ENCODE measurements at regions not wholly inside any gene's neighbourhood (a gene's known extent, or its start where the extent isn't known, plus 50 kb on each side); places are given as distances from the start of the nearest gene placed in this dataset.
"Not testable (repeated sequence)": the region's sequence is repeated elsewhere in the genome, so short reads cannot be mapped to it uniquely, and the experiment has no call there.

DNA sequence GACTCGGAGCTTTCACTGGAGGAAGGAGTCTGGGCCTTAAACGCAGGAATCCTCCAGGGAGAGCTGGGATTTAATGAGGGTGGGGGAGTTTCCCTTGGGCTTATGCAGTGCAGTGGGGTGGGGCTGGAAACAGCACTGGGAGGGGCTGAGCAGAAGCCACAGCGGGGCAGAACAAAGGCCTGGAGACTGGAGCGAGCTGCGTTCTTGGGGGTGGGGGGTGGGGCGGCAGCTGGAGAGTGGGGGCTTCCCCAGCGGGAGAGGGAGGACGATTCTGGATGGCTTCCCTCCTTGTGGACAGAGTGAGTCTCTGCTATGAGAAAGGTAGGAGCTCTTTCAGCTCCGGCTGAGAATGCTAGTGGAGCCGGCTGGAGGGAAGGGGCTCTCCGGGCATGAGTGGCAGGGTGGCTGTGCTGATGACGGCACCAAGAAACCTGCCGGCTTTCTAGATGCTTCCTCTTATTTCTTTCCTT is 406.0 kb downstream of the SEC14L1 start:
- DNase-seq (ENCODE audit: low read depth in 2 of 2) = no peak

DNA sequence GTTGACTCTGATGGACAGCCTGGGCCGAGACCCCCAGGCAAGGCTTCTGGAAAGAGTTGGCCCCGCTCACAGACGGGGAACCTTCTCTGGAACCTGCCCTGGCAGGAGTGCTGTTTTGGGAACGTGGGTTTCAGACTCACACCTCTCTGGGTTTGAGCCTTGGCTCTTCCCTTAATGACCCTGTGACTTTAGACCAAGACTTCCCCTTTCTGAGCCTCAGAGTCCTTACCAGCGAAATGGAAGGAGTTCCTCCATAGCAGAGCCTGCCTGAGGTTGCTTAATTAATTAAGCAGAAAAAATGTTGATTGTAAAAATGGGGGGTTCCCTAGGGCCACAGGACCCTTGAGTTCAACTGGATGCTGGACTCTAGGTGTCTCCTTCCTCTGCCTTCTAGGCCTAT is 408.2 kb downstream of the SEC14L1 start:
- DNase-seq (ENCODE audit: low read depth in 2 of 2) = no peak

DNA sequence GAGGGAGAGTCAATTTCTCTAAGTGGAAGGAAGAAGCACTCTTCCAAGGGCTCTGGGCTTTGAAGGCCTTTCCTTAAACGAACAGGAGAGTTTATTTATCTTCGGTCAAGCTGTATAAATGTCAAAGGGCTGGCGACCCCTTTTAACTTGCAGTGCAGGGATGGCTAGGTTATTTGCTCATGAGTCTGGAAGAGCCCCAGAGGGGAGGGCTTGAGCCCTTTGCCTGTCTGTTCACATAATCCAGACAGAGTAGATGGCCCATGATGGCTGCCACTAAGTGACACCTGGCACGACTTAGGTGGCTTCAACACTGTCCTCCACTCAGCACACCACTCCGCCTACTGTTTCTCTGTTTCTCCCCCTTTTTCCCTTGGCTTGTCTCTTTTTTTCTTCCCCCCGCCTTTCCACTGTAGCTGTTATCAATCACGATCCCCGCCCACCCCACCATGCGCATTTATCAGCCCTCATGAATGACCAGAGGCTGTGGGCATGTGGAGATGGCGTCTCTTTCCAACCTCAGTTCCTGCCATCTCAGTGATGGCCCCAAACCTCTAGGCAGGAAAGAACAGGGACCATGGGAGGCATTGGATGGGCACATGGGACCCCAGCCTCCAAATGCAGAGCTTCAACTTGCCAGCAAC is 408.7 kb upstream of the TNRC6C start:
- DNase-seq (ENCODE audit: low read depth in 2 of 2) = no peak

DNA sequence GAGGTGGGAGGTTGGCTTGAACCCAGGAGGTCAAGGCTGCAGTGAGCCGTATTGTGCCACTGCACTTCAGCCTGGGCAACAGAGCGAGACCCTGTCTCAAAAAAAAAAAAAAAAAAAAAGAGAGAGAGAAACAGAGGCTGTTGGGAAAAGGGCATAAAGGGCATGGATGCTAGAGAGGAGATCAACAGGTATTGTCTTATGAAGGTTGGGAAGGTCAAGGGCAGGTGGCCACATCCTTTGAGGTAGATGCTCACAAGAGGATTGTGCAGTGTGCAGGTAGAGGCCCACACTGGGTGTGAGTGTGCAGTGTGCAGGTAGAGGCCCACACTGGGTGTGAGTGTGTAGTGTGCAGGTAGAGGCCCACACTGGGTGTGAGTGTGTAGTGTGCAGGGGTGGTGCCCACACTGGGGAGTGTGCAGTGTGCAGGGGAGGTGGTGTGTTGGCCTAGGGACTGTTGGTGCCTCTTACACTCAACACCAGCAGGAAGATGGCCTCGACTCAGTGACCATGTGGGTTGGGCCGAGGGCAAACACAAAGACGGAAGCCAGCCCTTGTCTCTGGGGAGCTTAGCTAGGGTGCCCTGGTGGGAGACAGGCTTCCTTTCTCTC is 404.9 kb upstream of the TNRC6C start:
- DNase-seq (ENCODE audit: low read depth in 2 of 2) = no peak

DNA sequence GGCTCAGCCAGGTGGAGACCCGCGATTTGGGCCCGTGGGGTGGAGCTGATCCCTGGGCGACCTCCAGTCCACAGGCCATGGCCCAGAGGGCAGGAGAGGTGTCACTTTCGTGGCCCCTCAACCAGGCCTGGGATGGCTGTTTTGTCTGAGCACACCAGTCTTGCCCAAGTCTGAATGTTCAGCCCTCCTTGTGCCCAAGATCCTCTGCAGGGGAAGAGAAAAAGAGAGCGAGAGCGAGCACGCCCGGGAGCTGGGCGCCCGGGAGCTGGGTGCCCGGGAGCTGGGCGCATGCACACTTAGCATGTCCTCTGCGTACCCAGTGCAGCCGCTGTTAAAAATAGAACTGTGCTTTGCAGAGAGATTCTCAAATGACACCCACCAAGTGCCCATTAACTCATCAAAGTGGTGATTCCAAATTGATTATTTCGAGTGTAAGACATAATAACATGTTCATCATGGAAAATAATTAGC is 403.3 kb upstream of the TNRC6C start:
- no peak for DNase-seq (ENCODE audit: low read depth in 2 of 2)

DNA sequence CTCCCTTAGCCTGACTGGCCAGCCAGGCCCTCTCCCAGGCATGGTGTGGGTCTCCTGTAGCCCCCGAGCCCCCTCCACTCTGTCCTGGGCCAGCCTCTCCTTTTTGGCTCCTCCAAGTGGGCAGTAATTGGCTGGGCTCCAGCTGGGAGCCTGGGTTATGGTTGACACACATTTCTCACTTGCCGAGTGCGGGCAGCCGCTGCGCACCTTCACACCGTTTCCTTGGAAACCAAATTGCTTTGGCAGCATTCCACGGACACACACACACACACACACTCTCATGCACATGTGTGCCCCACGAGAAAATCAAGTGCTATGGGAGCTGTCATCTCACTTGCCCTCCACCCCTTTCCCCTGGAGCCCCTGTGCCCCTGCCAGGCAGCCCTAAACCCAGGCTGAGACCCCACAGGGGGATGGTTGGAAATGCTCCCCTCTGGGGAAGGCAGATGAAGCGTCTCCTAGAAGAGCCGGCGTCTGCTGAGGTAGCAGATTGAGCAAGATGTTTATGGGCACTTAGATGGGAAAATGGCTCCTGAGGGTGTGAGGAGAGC is 402.7 kb upstream of the TNRC6C start:
- no peak for DNase-seq (ENCODE audit: low read depth in 2 of 2)

DNA sequence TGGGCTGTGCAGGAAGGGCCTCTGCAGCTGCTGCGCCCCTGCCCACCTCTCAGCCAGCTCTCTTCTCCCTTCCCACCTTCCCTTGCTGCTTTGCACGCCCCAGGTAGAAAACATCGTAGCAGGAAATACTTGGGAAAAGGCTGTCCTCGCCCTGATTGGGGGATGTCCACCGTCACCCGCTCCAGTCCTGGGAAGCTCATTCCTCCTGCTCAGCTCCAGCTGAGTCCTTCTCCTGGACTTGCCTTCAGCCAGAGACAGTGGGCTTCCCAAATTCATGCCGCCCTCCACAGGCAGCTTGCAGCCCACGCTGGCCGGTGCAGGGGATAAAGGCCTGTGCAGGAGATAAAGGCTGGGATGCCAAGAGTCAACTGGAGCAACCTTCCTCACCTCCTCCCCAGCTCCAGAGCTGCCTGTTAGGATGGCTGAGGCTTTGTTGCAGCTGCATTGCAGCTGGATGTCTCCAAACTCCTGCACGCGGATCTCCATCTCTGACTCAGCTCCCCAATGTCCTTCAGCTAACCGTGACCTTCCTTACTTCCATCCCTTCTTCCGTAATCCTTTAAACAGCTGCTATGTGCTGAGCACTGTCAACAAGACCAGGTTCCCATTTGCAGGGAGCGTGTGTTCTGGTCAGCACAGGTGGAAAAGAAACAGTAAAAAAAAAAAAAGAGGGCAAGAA is 402.0 kb upstream of the TNRC6C start:
- DNase-seq (ENCODE audit: low read depth in 2 of 2) = no peak

DNA sequence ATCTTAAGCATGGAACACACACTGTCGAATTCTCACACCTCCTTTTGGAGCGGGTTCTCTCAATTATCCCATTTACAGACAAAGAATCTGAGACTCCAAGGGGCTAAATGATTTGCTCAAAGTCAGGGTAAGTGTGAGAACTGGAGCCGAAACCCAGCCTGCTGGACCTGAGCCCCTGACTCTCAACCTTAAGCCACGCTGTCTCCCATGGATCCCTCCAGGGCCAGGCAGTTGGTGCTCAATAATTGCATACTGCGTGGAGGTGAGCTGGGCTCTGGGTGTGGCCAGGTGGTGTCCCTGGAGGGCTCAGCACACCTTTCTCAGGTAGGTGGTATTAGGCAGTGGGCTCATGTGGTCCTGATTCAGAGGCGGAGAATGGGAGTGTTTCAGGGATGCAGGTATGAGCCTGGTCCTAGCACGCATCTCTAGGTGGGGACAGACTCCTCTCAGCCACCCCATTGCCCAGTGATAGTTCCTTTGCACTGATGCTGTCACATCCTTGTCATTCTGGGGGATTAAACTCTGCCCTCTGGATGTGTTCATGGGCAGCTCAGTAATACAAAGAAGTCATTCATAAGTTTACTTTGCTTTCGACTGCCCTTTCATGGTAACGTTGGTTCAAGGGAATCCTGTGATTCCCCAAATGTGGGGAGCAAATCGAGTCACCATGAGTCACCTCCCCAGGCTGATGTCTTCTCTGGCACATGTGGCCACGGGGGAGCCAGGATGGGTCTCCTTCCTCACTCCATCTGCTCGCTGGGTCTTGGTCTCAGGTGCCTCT is 399.5 kb upstream of the TNRC6C start:
- no peak for DNase-seq (ENCODE audit: low read depth in 2 of 2)

DNA sequence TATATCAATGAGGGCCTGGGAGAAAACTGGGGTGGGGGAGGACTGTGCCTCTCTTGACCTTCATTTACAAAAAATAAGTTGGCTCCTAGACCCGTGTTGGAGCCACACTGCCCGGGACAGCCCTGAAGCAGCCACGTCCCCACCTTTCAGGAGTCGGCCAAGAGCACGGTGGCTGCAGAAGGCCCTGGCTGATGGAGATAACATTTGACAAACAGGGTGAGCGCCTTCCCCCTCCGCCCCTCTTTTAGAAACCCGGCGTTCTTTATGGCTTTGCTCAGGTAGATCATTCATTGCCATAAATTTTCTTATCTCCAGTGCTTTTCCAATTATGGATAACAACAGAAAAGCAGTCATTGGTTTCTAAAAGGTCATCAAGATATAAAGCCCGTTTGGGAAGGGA is 398.1 kb upstream of the TNRC6C start:
- DNase-seq (ENCODE audit: low read depth in 2 of 2) = no peak

DNA sequence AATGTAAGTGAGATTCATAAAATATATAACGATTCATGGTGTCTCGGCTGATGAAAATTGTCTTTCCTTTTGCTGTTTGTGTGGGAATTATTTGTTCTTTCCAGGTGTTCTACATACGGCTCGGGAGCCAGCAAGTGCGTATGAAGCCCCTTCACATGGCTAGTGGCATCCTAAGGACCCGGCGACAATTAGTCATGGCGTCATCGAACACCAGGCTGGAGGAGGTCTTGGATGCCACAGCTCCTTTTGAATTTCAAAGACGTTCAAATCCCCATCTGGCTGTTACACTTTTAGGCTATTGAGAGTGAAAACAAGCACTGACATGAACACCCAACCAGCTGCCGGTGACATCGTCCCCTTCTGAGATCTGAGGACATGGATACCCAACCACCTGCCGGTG is 397.7 kb upstream of the TNRC6C start:
- no peak for DNase-seq (ENCODE audit: low read depth in 2 of 2)

DNA sequence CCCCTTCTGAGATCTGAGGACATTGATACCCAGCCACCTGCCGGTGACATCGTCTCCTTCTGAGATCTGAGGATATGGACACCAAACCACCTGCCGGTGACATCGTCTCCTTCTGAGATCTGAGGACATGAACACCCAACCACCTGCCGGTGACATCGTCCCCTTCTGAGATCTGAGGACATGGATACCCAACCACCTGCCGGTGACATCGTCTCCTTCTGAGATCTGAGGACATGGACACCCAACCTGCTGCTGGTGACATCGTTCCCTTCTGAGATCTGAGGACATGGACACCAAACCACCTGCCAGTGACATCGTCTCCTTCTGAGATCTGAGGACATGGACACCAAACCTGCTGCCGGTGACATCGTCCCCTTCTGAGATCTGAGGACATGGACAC is 396.1 kb upstream of the TNRC6C start:
- not testable (repeated sequence) for DNase-seq (ENCODE audit: low read depth in 2 of 2)

DNA sequence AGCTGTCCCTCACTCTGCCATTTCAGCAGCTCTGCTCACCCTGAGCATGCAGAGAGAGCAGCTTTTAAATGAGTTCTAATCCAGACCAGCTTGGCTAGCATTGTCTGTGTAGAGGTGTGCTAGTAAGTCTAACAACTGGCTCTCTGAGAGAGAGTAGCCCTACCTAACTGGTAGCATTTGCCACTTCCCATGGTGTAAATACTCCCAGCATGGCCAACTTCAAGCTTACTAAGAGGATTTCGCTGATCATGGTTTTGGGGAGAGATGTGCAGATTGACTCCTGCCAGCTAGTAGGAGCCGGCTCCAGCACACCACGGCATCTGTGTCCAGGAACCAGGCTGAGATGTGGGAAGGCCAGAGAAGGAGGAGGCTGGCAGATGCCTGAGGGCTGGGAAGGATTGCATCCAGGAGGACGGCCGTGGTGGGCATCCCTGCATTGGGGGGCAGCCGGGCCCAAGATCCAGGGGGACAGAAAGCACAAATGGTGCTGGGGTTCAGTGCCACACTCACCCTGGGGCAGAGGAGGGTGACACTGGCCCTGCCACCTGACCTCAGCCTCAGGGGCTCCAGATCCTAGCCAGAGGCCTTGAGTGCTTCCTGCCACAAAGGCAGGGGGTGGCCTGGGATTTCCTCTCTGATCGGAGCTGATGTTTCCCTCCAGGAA is 394.9 kb upstream of the TNRC6C start:
- DNase-seq (ENCODE audit: low read depth in 2 of 2) = no peak

DNA sequence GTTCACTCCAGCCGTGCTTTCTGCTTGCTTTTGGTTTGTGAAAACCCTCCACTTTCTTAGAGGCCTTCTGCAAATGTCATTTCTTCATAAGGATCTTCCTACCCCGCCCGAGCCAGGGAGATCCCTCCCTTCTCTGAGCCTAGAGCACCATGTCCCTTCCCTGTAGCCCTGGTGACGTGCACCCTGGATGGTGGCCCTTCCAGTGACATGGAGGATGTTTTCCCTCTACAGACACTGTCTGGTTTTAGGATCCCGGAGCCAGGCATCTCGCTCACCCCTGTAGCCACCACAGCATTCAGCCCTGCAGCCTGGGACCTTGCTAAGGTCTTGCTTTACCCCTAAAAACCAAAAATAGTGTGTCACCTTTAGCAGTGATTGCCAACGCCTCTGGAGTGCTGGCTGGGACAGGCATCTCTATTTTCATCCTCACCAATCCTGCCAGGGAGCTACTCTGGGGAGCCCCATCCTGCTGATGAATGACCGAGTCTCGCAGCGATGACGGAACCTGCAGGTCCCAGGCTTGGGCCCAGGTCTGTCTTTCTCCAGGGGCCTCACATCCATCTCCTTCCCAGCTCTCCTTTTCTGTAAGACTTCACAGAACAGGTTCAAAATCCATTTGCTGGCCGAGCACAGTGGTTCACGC is 394.1 kb upstream of the TNRC6C start:
- no peak for DNase-seq (ENCODE audit: low read depth in 2 of 2)

DNA sequence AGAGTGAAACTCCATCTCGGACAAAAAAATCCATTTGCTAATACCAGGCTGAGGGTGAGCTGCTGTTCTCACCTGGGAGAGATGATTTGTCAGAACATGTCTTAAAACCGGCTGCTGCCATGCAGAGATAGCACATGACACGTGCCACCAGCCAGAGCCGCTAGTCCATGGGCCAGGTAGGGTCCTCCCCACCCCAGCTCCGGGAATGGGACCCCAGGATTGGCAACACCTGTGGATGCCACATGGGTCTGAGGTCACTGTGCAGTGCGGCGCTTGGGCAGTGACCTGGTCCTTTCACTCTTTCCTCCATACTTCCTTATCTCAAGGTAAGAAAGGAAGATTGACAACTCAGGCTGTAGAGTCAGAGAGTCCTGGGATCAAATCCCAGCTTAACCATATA is 393.3 kb upstream of the TNRC6C start:
- no peak for DNase-seq (ENCODE audit: low read depth in 2 of 2)

DNA sequence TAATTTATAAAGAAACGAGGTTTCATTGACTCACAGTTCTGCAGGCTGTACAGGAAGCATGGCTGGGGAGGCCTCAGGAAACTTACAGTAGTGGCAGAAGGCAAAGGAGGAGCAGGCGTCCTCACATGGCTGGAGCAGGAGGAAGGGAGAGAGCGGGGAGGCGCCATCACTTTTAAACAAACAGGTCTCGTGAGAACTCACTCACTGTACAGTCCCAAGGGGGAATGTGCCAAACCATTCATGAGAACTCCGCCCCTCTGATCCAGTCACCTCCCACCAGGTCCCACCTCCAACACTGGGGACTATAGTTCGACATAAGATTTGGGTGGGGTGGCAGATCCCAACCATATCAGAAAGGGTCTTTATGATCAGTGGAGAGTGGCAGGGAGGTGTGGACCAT is 392.4 kb upstream of the TNRC6C start:
- no peak for DNase-seq (ENCODE audit: low read depth in 2 of 2)

DNA sequence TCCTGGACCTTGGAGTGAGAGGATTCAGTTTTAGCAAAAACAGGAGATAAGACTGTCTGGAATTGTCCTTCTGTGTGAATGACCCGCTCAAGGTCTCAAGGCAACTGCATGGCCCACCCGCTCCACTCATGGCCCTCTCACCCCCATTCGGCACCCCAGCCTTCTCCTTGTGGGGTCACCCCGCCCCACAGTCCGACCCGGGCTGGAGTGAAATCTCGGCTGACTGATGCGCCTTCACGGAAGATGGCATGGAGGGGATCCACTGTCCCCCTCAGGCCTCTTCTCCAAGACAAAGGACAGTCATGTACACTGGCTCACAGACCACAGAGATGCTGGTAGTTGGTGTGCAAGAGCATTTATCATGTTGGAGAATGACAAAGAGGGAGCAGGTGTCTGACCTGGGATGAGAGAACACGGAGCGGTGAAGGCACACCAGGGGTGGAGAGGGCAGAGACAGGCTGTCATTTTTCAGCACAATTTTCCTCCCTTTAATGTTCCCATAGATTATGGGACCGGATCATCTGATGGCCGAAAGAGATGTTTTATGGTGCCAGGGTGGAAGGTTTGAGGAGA is 391.9 kb upstream of the TNRC6C start:
- DNase-seq (ENCODE audit: low read depth in 2 of 2) = no peak

DNA sequence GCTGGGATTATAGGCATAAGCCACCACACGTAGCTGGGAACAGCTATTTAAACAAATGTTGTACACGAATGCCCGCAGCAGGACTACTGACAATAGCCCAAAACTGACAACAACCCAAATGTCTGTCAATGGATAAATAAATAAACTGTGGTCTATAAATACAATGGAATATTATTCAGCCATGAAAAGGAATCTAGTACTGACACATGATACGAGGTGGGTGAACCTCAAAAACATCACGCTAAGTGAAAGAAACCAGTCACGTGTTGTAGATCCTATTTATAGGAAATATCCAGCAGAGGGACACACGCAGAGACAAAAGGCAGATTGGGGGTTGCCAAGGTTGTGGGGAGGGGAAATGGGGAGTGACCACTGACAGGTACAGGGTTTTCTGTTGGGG is 390.0 kb upstream of the TNRC6C start:
- DNase-seq (ENCODE audit: low read depth in 2 of 2) = no peak

DNA sequence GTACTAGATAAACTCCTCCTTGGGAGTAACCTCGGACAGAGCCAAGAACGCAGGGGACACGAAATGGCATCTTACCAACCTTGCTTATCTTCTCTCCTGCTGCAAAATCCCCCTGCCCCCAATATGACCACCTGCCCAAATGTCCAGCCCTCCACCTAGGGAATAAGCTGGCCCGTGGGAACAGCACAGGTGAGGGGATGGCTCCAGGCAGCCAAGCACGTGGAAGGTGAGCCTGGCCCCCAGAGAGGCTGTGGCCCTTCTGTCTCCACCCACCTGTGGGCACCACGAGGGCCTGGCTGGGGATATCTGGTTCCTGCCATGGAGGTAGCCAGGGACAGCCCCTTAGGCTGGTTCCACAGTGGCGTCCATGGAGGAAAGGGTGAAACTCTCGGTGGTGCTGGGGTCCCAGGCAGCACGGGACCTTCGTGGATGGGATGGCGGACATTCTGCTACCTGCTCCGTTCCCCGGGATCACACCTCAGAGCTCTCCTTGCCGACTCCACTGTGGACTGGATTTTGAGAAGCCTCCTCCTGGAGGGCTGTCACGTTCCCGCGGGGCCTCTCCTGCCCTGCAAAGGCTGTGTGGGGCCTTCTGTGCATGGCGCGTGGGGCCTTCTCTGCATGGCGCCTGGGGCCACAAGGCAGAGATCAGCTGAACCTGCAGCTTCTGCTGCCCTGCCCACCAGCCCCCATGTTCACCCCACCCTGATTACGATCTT is 388.5 kb upstream of the TNRC6C start:
- DNase-seq (ENCODE audit: low read depth in 2 of 2) = no peak

DNA sequence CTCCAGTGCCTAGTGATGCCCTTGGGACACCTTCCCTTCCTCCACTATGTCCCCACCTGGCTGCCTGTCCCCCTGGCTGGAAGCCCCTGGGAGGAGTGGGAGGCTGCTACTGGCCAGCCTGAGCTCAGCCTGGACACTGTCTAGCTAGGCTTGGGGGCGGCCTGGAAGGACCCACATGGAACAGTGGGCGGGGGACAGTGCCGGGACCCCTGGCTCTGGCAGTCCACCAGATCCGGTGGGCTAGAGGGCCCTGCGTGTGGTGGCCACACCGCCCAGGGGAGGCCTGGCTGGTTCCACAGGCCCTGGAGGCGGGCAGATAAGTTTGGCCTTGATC is 388.0 kb upstream of the TNRC6C start:
- no peak for DNase-seq (ENCODE audit: low read depth in 2 of 2)
